ENCODE measurements at regions not wholly inside any gene's neighbourhood (a gene's known extent, or its start where the extent isn't known, plus 50 kb on each side); places are given as distances from the start of the nearest gene placed in this dataset.

DNA sequence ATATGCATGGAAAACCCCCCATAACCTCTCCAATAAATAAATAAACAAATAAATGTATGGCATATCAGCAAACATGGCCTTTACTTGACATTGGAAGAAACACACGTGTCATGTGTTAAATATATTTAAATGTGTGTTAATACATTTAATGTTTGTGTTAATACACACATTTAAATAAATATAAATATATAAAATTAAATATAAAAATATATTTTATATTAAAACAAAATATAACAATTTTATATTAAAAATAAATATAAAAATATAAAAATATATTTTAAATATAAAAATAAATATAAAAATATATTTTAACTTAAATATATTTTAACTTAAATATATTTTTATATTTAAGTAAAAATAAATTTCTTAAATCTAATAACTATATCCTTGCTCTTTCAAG lies 187.6 kb upstream of the CXXC4 start:
- Mint-ChIP-seq H3K36me3 (ENCODE audit: low read depth, unreplicated experiment) (no peaks in the 10 kb centered on the region), H3K4me1 (ENCODE audit: unreplicated experiment) (no peaks in the 10 kb centered on the region), H3K27ac (ENCODE audit: unreplicated experiment) (no peak overlapping the region), H3K27me3 (ENCODE audit: unreplicated experiment) (no peaks in the 10 kb centered on the region), H3K9me3 (ENCODE audit: unreplicated experiment) (peaks cover 4% of the 10 kb centered on the region), H3K4me3 (ENCODE audit: unreplicated experiment) (no peak overlapping the region)
- TF ChIP-seq, protein P1, sequence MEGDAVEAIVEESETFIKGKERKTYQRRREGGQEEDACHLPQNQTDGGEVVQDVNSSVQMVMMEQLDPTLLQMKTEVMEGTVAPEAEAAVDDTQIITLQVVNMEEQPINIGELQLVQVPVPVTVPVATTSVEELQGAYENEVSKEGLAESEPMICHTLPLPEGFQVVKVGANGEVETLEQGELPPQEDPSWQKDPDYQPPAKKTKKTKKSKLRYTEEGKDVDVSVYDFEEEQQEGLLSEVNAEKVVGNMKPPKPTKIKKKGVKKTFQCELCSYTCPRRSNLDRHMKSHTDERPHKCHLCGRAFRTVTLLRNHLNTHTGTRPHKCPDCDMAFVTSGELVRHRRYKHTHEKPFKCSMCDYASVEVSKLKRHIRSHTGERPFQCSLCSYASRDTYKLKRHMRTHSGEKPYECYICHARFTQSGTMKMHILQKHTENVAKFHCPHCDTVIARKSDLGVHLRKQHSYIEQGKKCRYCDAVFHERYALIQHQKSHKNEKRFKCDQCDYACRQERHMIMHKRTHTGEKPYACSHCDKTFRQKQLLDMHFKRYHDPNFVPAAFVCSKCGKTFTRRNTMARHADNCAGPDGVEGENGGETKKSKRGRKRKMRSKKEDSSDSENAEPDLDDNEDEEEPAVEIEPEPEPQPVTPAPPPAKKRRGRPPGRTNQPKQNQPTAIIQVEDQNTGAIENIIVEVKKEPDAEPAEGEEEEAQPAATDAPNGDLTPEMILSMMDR (IDR thresholded peaks at IDR 0.05; ENCODE audit: unreplicated experiment) = no peak
- no peak for DNase-seq (ENCODE audit: low spot score)

DNA sequence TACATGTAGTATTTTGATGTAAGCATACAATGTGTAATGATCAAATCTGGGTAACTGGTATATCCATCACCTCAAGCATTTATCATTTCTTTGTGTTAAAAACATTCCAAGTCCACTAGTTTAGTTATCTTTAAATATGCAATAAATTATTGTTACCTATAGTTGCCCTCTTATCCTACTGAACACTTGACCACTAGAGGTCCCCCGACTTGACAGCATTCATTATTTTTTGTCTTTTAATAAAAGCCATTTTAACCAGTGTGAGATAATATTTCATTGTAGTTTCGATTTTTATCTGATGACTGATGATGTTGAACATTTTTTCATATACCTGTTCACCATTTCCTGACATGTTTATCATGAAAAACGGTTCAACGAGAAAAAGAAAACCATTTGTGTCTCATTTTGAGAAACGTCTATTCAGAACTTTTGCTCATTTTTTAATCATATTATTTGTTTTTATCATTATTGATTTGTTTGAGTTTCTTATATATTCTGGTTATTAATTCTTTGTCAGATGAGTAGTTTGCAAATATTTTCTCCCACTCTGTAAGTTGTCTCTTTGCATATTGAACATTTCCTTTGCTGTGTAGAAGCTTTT lies 199.0 kb upstream of the CXXC4 start:
- TF ChIP-seq, protein P1 (IDR thresholded peaks at IDR 0.05; ENCODE audit: unreplicated experiment) = peak; percentile 28
- Mint-ChIP-seq H3K27ac (ENCODE audit: unreplicated experiment) (no peak overlapping the region), H3K36me3 (ENCODE audit: low read depth, unreplicated experiment) (no peaks in the 10 kb centered on the region), H3K27me3 (ENCODE audit: unreplicated experiment) (no peaks in the 10 kb centered on the region), H3K4me1 (ENCODE audit: unreplicated experiment) (no peaks in the 10 kb centered on the region), H3K4me3 (ENCODE audit: unreplicated experiment) (no peak overlapping the region), H3K9me3 (ENCODE audit: unreplicated experiment) (no peaks in the 10 kb centered on the region)
- no peak for DNase-seq (ENCODE audit: low spot score)

DNA sequence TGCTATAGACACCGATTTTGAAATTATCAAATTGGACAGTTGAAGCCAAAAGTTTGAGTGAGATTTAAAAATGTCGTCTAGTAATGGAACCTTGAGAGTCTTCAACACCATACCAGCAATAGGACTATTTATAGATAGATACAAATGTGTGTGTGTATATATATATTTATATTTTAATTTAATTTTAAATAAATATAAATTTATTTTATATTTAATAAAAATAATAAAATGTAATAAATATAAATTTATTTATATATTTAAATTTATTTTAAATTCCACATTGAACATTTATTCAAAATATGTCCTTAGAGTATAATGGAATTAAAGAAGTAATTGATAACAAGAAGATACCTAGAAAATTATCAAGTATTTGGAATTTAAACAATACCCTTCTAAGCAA lies 221.9 kb upstream of the CXXC4 start:
- DNase-seq (ENCODE audit: low spot score) = no peak
- TF ChIP-seq, protein P1 (IDR thresholded peaks at IDR 0.05; ENCODE audit: unreplicated experiment) = no peak
- Mint-ChIP-seq H3K27ac (ENCODE audit: unreplicated experiment) (no peak overlapping the region), H3K9me3 (ENCODE audit: unreplicated experiment) (no peaks in the 10 kb centered on the region), H3K27me3 (ENCODE audit: unreplicated experiment) (no peaks in the 10 kb centered on the region), H3K4me3 (ENCODE audit: unreplicated experiment) (no peak overlapping the region), H3K36me3 (ENCODE audit: low read depth, unreplicated experiment) (no peaks in the 10 kb centered on the region), H3K4me1 (ENCODE audit: unreplicated experiment) (no peaks in the 10 kb centered on the region)

DNA sequence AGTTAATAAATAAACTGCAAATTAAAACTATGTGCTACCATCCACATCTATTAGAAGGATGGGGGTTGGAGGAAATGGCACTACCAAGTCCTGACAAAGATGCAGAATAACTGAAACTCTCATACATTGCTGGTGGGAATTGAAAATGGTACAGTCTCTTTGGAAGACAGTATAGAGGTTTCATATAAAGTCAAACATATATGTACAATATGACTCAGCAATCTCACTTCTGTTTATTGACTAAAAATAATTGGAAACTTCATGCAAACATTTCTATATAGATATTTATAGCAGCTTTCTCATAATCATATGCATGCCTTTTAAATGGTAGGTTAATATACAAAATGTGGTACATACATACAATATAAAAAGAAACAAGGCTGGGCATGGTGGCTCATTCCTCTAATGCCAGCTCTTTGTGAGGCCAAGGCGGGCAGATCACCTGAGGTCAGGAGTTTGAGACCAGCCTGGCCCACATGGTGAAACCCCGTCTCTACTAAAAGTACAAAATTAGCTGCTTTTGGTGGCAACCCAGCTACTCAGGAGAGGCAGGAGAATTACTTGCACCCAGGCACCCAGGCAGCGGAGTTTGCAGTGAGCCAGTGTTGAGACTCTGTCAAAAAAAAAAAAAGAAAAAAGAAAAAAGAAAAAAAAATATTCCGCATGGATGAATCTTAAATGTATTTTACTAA lies 225.0 kb upstream of the CXXC4 start:
- Mint-ChIP-seq H3K27ac (ENCODE audit: unreplicated experiment) (no peak overlapping the region), H3K4me3 (ENCODE audit: unreplicated experiment) (no peak overlapping the region), H3K27me3 (ENCODE audit: unreplicated experiment) (no peaks in the 10 kb centered on the region), H3K9me3 (ENCODE audit: unreplicated experiment) (no peaks in the 10 kb centered on the region), H3K4me1 (ENCODE audit: unreplicated experiment) (no peaks in the 10 kb centered on the region), H3K36me3 (ENCODE audit: low read depth, unreplicated experiment) (no peaks in the 10 kb centered on the region)
- TF ChIP-seq, protein P1 (IDR thresholded peaks at IDR 0.05; ENCODE audit: unreplicated experiment) = no peak
- no peak for DNase-seq (ENCODE audit: low spot score)

DNA sequence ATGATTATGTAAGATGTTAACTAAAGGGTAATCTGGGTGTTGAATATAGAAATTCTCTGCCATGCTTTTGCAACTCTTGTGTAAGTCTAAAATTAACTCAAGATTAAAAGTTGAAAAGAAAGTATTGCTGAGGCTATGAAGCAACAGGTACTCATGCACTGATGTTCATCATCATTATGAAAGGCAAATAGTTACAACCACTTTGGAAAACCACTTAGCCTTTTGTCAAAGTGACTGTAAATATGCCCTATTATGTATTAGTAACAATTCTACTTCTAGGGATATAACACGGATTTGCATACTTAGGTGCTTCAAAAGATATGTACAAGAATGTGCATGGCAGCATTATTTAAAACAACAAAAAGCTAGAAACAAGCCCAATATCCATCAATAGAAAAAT lies 227.8 kb upstream of the CXXC4 start:
- H3K36me3 Mint-ChIP-seq (ENCODE audit: low read depth, unreplicated experiment) = no peaks in the 10 kb centered on the region
- no peak overlapping the region for H3K4me3 Mint-ChIP-seq (ENCODE audit: unreplicated experiment)
- no peaks in the 10 kb centered on the region for H3K9me3 Mint-ChIP-seq (ENCODE audit: unreplicated experiment)
- no peak for DNase-seq (ENCODE audit: low spot score)
- no peaks in the 10 kb centered on the region for H3K27me3 Mint-ChIP-seq (ENCODE audit: unreplicated experiment)
- H3K27ac Mint-ChIP-seq (ENCODE audit: unreplicated experiment) = no peak overlapping the region
- TF ChIP-seq, protein P1 (IDR thresholded peaks at IDR 0.05; ENCODE audit: unreplicated experiment) = no peak
- peaks cover 5% of the 10 kb centered on the region for H3K4me1 Mint-ChIP-seq (ENCODE audit: unreplicated experiment)
